ENCODE measurements at regions not wholly inside any gene's neighbourhood (a gene's known extent, or its start where the extent isn't known, plus 50 kb on each side); places are given as distances from the start of the nearest gene placed in this dataset.

DNA sequence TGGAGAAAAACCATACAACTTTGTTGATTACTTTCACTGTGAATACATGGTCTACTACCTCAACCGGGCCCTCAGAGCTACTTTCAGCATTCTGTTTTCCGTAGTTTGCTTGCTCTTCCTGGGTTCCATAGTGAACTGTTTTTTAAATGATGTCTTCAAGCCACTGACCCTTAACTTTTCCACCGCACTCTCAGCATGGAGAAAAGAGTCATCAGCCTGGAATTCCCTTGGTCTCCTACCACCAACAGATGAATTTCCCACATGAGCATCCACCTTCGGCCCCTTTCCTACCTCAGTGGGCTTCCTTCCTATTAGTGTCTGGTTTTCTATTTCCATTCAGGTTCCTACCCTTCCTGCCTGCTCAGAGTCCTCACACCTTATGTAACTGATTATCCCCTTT, 135.9 kb upstream of the ADAMTSL1 start:
- no peak overlapping the region for H3K9ac ChIP-seq (ENCODE audit: insufficient read depth, low read depth, low read length)
- CTCF ChIA-PET (ENCODE audit: low intra/inter-chr PET ratio, low total read pairs): no interaction called here
- H3K36me3 ChIP-seq (replicated peaks in 1 of 2; ENCODE audit: control insufficient read depth in 1 of 2, insufficient read depth in 2 of 2, low read length in 2 of 2): no peaks in the 10 kb centered on the region
- no peaks in the 10 kb centered on the region for H3K27me3 ChIP-seq (ENCODE audit: control insufficient read depth in 1 of 2, insufficient read depth in 2 of 2, low read length in 2 of 2)
- 2% methylated on average over 4 of the region's 4 CpGs for WGBS (ENCODE audit: low lambda C conversion rate)
- H2AFZ ChIP-seq (ENCODE audit: low read length): no peak overlapping the region
- ATAC-seq (no peak), FAIRE-seq (no peak), DNase-seq (ENCODE audit: low spot score) (no peak)
- H3K79me2 ChIP-seq (ENCODE audit: insufficient read depth, low read length): no peaks in the 10 kb centered on the region
- H3K4me2 ChIP-seq (ENCODE audit: low read depth, low read length): no peak overlapping the region
- H3K4me3 ChIP-seq (replicated peaks in 1 of 3; ENCODE audit: insufficient read depth in 1 of 3, low read depth in 2 of 3, low read length in 3 of 3): no peak overlapping the region
- no peaks in the 10 kb centered on the region for H3K9me3 ChIP-seq (ENCODE audit: low read length)
- intact Hi-C loops (cut with micrococcal nuclease; ENCODE audit: unreplicated experiment): no loop called here
- no peaks in the 10 kb centered on the region for H4K20me1 ChIP-seq (ENCODE audit: insufficient read depth, low read length)
- in situ Hi-C loops (cut with HindIII; ENCODE audit: extremely low pct_ligation_motif_present, low pct_unique_long_range_greater_than_20kb): no loop called here
- BruUV-seq (replicated peaks): no TSS peak
- POLR2A ChIA-PET: no interaction called here
- no peak for TF ChIP-seq THYN1 (CRISPR knock-in tag; IDR thresholded peaks at IDR 0.05; ENCODE audit: borderline replicate concordance, low read depth)
- no peak for TF ChIP-seq ZNF431 (CRISPR knock-in tag; IDR thresholded peaks at IDR 0.05; ENCODE audit: borderline replicate concordance, low read depth)
- no peak for TF ChIP-seq MEF2D (CRISPR knock-in tag; IDR thresholded peaks at IDR 0.05)
- TF ChIP-seq PATZ1 (CRISPR knock-in tag; IDR thresholded peaks at IDR 0.05): no peak
- TF ChIP-seq ARID3A (IDR thresholded peaks at IDR 0.05; ENCODE audit: low read depth, low read length): no peak
- TF ChIP-seq ISL2 (CRISPR knock-in tag; IDR thresholded peaks at IDR 0.05): no peak
- TF ChIP-seq, protein P1, sequence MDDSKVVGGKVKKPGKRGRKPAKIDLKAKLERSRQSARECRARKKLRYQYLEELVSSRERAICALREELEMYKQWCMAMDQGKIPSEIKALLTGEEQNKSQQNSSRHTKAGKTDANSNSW (CRISPR knock-in tag; IDR thresholded peaks at IDR 0.05; ENCODE audit: borderline replicate concordance): no peak
- TF ChIP-seq, protein P2, sequence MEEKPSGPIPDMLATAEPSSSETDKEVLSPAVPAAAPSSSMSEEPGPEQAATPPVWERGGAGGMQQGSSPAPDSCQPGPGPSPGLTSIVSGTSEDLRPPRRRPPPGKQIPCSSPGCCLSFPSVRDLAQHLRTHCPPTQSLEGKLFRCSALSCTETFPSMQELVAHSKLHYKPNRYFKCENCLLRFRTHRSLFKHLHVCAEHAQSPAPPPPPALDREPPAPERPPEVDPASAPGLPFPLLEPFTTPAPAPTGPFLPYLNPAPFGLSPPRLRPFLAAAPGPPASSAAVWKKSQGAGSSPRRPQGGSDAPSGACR (CRISPR knock-in tag; IDR thresholded peaks at IDR 0.05): no peak
- no peak overlapping the region for H3K27ac ChIP-seq (ENCODE audit: extremely low read length, insufficient read depth, low read length)
- H3K4me1 ChIP-seq (ENCODE audit: insufficient read depth, low read length): no peaks in the 10 kb centered on the region

Measured in HepG2 (cell line).